ENCODE measurements at regions not wholly inside any gene's neighbourhood (a gene's known extent, or its start where the extent isn't known, plus 50 kb on each side); places are given as distances from the start of the nearest gene placed in this dataset.
A peak's percentile ranks its signal among the peaks of the same experiment; 100 is the strongest.

DNA sequence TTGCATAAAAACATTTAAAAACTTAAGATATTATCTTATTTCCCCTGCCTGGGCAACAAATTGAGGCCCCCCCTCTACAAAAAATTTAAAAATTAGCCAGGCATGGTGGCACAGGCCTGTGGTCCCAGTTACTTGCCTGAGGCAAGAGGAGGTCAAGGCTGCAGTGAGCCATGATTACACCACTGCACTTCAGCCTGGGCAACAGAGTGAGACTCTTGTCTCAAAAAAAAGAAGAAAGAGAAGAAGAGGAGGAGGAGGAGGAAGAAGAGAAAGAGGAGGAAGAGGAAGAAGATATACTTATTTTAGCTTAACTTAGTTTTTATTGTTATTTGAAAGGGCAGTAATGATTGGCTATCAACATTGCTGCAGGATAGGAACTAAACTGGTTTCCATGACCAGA, 73.8 kb upstream of the IPO9 start:
- no peak for DNase-seq
- Histone ChIP-seq H3K4me1 (peaks cover 19% of the 10 kb centered on the region), H3K9me3 (no peaks in the 10 kb centered on the region), H3K36me3 (no peaks in the 10 kb centered on the region), H3K4me3 (ENCODE audit: low read depth, low read length) (no peak overlapping the region), H3K27me3 (no peaks in the 10 kb centered on the region)
- TF ChIP-seq, protein P1, sequence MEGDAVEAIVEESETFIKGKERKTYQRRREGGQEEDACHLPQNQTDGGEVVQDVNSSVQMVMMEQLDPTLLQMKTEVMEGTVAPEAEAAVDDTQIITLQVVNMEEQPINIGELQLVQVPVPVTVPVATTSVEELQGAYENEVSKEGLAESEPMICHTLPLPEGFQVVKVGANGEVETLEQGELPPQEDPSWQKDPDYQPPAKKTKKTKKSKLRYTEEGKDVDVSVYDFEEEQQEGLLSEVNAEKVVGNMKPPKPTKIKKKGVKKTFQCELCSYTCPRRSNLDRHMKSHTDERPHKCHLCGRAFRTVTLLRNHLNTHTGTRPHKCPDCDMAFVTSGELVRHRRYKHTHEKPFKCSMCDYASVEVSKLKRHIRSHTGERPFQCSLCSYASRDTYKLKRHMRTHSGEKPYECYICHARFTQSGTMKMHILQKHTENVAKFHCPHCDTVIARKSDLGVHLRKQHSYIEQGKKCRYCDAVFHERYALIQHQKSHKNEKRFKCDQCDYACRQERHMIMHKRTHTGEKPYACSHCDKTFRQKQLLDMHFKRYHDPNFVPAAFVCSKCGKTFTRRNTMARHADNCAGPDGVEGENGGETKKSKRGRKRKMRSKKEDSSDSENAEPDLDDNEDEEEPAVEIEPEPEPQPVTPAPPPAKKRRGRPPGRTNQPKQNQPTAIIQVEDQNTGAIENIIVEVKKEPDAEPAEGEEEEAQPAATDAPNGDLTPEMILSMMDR (IDR thresholded peaks at IDR 0.05; ENCODE audit: low read depth, low read length) = no peak

DNA sequence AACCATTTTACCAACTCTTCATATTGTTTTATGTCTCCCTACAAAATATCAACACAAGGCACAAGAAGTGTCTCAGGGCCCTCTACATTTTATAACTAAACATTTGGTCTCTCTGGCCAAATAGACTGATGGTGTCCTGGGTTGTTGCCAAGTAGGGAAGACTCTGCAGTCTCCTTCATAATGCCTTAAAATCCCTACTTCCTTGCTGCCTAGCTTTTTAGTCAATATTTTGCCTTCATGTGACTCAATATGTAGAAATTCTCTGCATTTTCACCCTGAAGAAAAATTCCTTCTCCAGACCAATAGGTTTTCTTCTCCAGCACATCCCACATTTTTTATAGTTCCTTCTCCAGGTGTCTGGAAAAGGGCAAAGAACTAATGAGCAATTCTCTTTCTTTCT, 72.6 kb upstream of the IPO9 start:
- no peaks in the 10 kb centered on the region for H3K36me3 ChIP-seq
- peaks cover 19% of the 10 kb centered on the region for H3K4me1 ChIP-seq
- TF ChIP-seq, protein P1 (IDR thresholded peaks at IDR 0.05; ENCODE audit: low read depth, low read length) = no peak
- no peak for DNase-seq
- no peak overlapping the region for H3K4me3 ChIP-seq (ENCODE audit: low read depth, low read length)
- no peaks in the 10 kb centered on the region for H3K9me3 ChIP-seq
- no peaks in the 10 kb centered on the region for H3K27me3 ChIP-seq

DNA sequence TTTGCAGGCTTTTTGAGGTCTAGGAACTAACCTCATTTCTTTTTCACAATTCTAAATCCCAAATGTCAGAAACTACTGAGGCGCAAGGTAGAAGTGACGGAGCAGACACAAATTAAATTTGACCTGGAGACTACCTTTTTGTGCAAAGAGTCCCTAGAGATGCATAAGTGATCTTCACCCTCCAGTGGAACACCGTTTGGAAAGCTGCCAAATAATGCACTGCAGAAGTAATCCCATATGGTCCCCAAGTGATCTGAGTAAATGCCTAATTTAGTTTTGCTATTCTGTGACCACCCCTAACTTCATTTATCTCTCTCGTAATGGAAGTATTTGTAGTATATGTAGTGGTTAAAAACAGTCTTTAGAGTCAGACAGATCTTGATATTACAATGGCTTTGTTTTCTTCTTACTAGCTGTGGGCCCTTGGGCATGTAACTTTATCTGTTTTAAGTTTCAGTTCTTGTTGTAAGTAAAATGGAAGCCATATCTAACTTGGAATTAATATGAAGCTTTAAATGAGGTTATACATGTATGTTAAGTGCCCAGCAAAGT, 70.4 kb upstream of the IPO9 start:
- TF ChIP-seq, protein P1 (IDR thresholded peaks at IDR 0.05; ENCODE audit: low read depth, low read length) = no peak
- peak; percentile 52 for DNase-seq
- Histone ChIP-seq H3K36me3 (no peaks in the 10 kb centered on the region), H3K9me3 (no peaks in the 10 kb centered on the region), H3K4me3 (ENCODE audit: low read depth, low read length) (no peak overlapping the region), H3K27me3 (no peaks in the 10 kb centered on the region), H3K4me1 (peaks cover 13% of the 10 kb centered on the region)

DNA sequence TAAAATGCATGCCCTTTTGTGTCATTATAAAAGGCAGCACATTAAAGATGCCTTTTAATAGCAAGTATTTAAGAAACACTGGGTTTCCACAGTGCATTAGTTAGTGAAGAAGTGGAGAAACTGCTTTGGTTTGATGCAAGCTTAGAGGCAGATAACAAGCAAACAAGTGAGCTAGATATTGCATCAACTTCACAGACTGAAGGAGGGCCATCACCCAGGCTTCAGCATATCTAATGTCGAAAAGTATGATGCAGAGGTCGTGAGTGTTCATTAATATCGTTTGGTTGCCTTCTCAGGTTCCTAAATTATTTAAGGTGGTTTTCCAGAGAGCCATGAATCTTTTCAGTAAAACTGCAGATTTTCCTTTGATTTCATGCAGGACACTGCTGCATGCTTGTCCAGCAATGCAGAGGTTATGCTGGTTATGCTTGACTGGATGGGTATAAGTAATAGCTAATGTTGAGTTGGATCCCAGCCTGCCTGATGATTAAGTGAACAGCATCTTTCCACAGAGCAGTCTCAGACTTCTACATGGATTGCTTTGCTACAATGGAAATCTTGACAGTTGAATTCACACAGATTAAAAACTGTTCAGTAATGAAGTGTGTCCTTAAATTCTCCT, 69.7 kb upstream of the IPO9 start:
- Histone ChIP-seq H3K4me1 (peaks cover 11% of the 10 kb centered on the region), H3K4me3 (ENCODE audit: low read depth, low read length) (no peak overlapping the region), H3K27me3 (no peaks in the 10 kb centered on the region), H3K9me3 (no peaks in the 10 kb centered on the region), H3K36me3 (no peaks in the 10 kb centered on the region)
- TF ChIP-seq, protein P1 (IDR thresholded peaks at IDR 0.05; ENCODE audit: low read depth, low read length) = no peak
- DNase-seq = no peak

DNA sequence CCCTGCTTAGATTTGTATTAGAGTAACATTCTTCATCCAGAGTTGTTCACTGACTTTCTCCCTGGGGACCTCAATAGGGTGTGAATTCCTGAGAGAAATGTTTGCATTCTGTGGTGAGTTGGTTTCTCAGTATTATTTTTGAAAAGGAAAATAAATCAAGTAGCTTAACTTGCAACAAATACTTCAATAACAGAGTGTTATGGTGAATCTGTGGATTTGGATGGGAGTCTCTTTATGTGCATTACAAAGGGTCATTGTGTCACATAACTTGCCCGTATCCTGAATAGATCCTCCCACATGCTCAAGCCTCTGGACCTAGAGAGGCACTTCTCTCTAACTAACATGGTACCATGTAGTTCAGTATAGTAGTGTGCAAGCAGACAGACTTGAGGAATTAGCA, 68.4 kb upstream of the IPO9 start:
- TF ChIP-seq, protein P1 (IDR thresholded peaks at IDR 0.05; ENCODE audit: low read depth, low read length) = no peak
- Histone ChIP-seq H3K4me3 (ENCODE audit: low read depth, low read length) (no peak overlapping the region), H3K36me3 (no peaks in the 10 kb centered on the region), H3K4me1 (peaks cover 11% of the 10 kb centered on the region), H3K9me3 (no peaks in the 10 kb centered on the region), H3K27me3 (no peaks in the 10 kb centered on the region)
- no peak for DNase-seq

DNA sequence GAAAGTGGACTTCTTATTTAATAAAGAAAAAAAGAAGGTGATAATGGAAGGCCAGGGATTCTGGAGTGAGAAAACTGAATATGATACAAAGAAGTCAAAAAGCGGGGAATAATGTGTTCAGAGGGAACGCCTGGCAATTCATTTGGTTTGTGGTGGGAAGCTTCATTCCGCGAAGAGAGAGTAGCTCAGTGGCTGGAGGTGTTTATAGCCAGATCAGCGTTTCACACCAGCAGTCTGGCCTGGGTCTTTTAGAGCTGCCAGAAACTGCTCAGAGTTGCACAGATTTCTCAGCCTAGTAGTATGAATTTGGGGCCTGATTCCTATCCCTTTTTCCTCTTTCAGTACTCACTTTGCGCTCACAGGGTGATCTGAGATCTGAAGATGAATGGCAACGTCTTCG, 67.8 kb upstream of the IPO9 start:
- peaks cover 11% of the 10 kb centered on the region for H3K4me1 ChIP-seq
- no peaks in the 10 kb centered on the region for H3K27me3 ChIP-seq
- H3K36me3 ChIP-seq = no peaks in the 10 kb centered on the region
- no peaks in the 10 kb centered on the region for H3K9me3 ChIP-seq
- no peak overlapping the region for H3K4me3 ChIP-seq (ENCODE audit: low read depth, low read length)
- no peak for DNase-seq
- TF ChIP-seq, protein P1 (IDR thresholded peaks at IDR 0.05; ENCODE audit: low read depth, low read length) = no peak
